Stimulated activated CD8-positive, alpha-beta memory T cell treated with anti-CD3 and anti-CD28 coated beads, Interleukin-7, amount 100 ng/mL, for 1 hour (primary cell): ENCODE measurements at regions not wholly inside any gene's neighbourhood (a gene's known extent, or its start where the extent isn't known, plus 50 kb on each side); places are given as distances from the start of the nearest gene placed in this dataset.

ENCODE experiments used
- DNase-seq, 2 donors: peaks; one replicate each; pipeline ENCODE4 v3.0.0-alpha.2; 2020; ENCODE audit warnings: low read depth in 2 of 2

GRCh38 chr16:6284731-6285130 is 1047.9 kb upstream of the RBFOX1 start:
- DNase-seq: no peak

- no peak for DNase-seq
Measured at GRCh38 chr16:6281994-6282393, 1050.7 kb upstream of the RBFOX1 start.

- DNase-seq: no peak
Measured at GRCh38 chr16:6281274-6281673, 1051.4 kb upstream of the RBFOX1 start.

GRCh38 chr16:6280055-6280454 is 1052.6 kb upstream of the RBFOX1 start:
- DNase-seq: no peak

- no peak for DNase-seq
Measured at GRCh38 chr16:6279286-6279685, 1053.4 kb upstream of the RBFOX1 start.

- no peak for DNase-seq
Measured at GRCh38 chr16:6274351-6274750, 1058.3 kb upstream of the RBFOX1 start.

- DNase-seq: no peak
Measured at GRCh38 chr16:6267682-6268081, 1065.0 kb upstream of the RBFOX1 start.

- no peak for DNase-seq
Measured at GRCh38 chr16:6266703-6267102, 1065.9 kb upstream of the RBFOX1 start.

- DNase-seq: no peak
Measured at GRCh38 chr16:6265968-6266367, 1066.7 kb upstream of the RBFOX1 start.

GRCh38 chr16:6258056-6258455 is 1074.6 kb upstream of the RBFOX1 start:
- DNase-seq: no peak

GRCh38 chr16:6252541-6252940 is 1080.1 kb upstream of the RBFOX1 start:
- DNase-seq: no peak

- no peak for DNase-seq
Measured at GRCh38 chr16:6250511-6250910, 1082.1 kb upstream of the RBFOX1 start.

GRCh38 chr16:6249863-6250262 is 1082.8 kb upstream of the RBFOX1 start:
- DNase-seq: no peak

- no peak for DNase-seq
Measured at GRCh38 chr16:6248199-6248598, 1084.4 kb upstream of the RBFOX1 start.

GRCh38 chr16:6247775-6248174 is 1084.9 kb upstream of the RBFOX1 start:
- no peak for DNase-seq

- DNase-seq: no peak
Measured at GRCh38 chr16:6247150-6247549, 1085.5 kb upstream of the RBFOX1 start.

- no peak for DNase-seq
Measured at GRCh38 chr16:6246266-6246665, 1086.4 kb upstream of the RBFOX1 start.

- DNase-seq: no peak
Measured at GRCh38 chr16:6232056-6232455, 1100.6 kb upstream of the RBFOX1 start.

- no peak for DNase-seq
Measured at GRCh38 chr16:6231398-6231797, 1101.2 kb upstream of the RBFOX1 start.

GRCh38 chr16:6229186-6229585 is 1103.5 kb upstream of the RBFOX1 start:
- DNase-seq: no peak

- no peak for DNase-seq
Measured at GRCh38 chr16:6218855-6219254, 1113.8 kb upstream of the RBFOX1 start.

- no peak for DNase-seq
Measured at GRCh38 chr16:6216836-6217235, 1115.8 kb upstream of the RBFOX1 start.

- no peak for DNase-seq
Measured at GRCh38 chr16:6211644-6212043, 1114.0 kb upstream of the EEF2KMT start.

- DNase-seq: no peak
Measured at GRCh38 chr16:6209355-6209930, 1111.8 kb upstream of the EEF2KMT start.
